Mucosa of stomach (tissue), 1 donor: ENCODE measurements at regions not wholly inside any gene's neighbourhood (a gene's known extent, or its start where the extent isn't known, plus 50 kb on each side); places are given as distances from the start of the nearest gene placed in this dataset.
A peak's percentile ranks its signal among the peaks of the same experiment; 100 is the strongest.

ENCODE experiments used
- H3K27me3 ChIP-seq: one replicate; pipeline ENCODE4 v1.7.0; 2013; ENCODE audit warnings: mild to moderate bottlenecking, low read length; ENCODE audit not compliant: control insufficient read depth, insufficient read depth
- H3K36me3 ChIP-seq: one replicate; pipeline ENCODE4 v1.7.0; 2013; ENCODE audit warnings: low read length; ENCODE audit not compliant: control insufficient read depth, insufficient read depth
- H3K4me1 ChIP-seq: one replicate; pipeline ENCODE4 v1.7.0; 2013; ENCODE audit warnings: mild to moderate bottlenecking, low read length; ENCODE audit not compliant: control insufficient read depth, insufficient read depth
- H3K4me3 ChIP-seq: one replicate; pipeline ENCODE4 v1.7.0; 2013; ENCODE audit warnings: low read length
- H3K9ac ChIP-seq: one replicate; pipeline ENCODE4 v1.7.0; 2013; ENCODE audit warnings: mild to moderate bottlenecking, low read length, moderate library complexity
- H3K9me3 ChIP-seq: one replicate; pipeline ENCODE4 v1.7.0; 2013; ENCODE audit warnings: mild to moderate bottlenecking, low read length, moderate library complexity; ENCODE audit not compliant: control insufficient read depth
- donor health status: Pancreatic carcinoma.

GRCh38 chr6:41470029-41470330 is 76.2 kb upstream of the FOXP4 start:
- Histone ChIP-seq H3K9ac (peak overlapping the region; percentile 52), H3K36me3 (no peaks in the 10 kb centered on the region), H3K4me3 (no peak overlapping the region), H3K9me3 (no peaks in the 10 kb centered on the region), H3K27me3 (peaks cover 12% of the 10 kb centered on the region), H3K4me1 (peaks cover 18% of the 10 kb centered on the region)

GRCh38 chr6:41470331-41471063 is 75.7 kb upstream of the FOXP4 start:
- Histone ChIP-seq H3K4me3 (no peak overlapping the region), H3K9ac (peak overlapping the region; percentile 52), H3K36me3 (no peaks in the 10 kb centered on the region), H3K4me1 (peaks cover 18% of the 10 kb centered on the region), H3K9me3 (no peaks in the 10 kb centered on the region), H3K27me3 (peaks cover 12% of the 10 kb centered on the region)

DNA sequence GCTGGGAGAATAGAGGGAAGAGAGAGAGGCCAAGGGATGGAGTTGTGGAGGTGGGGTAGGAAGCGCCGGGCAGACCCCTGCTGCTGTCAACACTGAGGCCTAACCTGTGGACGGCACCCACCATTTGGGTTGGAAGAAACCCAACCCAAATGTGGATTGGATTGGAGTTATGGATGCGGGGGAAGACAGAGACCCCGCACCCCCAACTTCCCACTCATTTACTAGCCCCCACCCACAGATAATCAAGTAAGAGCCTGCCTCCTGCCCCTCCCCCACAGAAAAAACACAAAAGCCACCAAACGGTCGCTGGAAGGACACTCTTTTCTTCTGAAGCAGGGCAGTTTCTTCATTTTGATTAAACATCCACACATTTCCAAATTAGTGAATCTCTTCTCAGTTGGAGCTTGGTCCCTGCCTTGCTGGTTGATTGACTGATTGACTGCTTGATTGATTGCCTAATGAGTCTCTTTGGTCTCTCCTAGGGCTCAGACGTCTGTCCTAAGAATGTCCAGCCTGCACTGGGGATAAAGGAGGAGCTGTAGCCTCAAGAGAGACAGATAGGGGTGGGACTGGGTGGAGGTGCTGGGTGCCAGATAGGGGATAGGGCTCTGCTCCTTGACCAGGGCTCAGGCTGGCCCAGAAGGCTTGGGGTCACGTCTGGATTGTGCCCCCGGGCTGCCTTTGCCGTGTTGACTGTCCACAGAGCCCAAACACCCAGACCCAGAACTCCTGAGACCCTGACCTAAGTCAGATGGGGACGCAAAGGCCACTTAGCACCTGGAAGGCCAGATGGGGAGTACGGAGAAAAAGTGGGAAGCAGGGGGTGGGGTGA is 74.9 kb upstream of the FOXP4 start:
- Histone ChIP-seq H3K4me3 (no peak overlapping the region), H3K27me3 (peaks cover 12% of the 10 kb centered on the region), H3K9me3 (no peaks in the 10 kb centered on the region), H3K9ac (peak overlapping the region; percentile 40), H3K36me3 (no peaks in the 10 kb centered on the region), H3K4me1 (peaks cover 18% of the 10 kb centered on the region)

- Histone ChIP-seq H3K9ac (no peak overlapping the region), H3K36me3 (no peaks in the 10 kb centered on the region), H3K27me3 (peaks cover 12% of the 10 kb centered on the region), H3K9me3 (no peaks in the 10 kb centered on the region), H3K4me1 (peaks cover 18% of the 10 kb centered on the region), H3K4me3 (no peak overlapping the region)
These were observed 71.8 kb upstream of the FOXP4 start for GRCh38 chr6:41474213-41474933.

DNA sequence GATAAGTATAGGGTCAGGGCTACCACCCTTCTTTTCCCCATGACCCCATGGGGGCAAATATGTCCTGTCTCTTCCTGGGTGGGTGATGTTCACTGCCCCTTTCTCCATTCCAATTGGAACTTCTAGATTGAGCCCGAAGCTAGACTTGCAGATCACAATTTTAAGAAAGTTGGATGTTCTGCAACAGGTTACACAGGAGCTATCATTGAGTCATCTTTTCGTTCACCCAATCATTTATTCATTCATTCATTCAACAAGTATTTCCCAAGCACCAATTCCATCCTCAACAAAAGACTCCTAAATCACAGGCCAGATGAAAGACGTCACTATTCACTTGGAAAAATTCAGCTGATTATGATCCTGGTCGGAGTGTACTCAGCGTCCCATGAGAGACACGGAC is 71.0 kb upstream of the FOXP4 start:
- Histone ChIP-seq H3K9ac (no peak overlapping the region), H3K36me3 (no peaks in the 10 kb centered on the region), H3K9me3 (no peaks in the 10 kb centered on the region), H3K4me1 (peaks cover 11% of the 10 kb centered on the region), H3K27me3 (peaks cover 8% of the 10 kb centered on the region), H3K4me3 (no peak overlapping the region)

GRCh38 chr6:41475737-41476357 is 70.3 kb upstream of the FOXP4 start:
- no peaks in the 10 kb centered on the region for H3K9me3 ChIP-seq
- H3K36me3 ChIP-seq, result no peaks in the 10 kb centered on the region
- peaks cover 3% of the 10 kb centered on the region for H3K27me3 ChIP-seq
- H3K9ac ChIP-seq, result no peak overlapping the region
- H3K4me1 ChIP-seq, result peaks cover 4% of the 10 kb centered on the region
- H3K4me3 ChIP-seq, result no peak overlapping the region

- Histone ChIP-seq H3K4me3 (no peak overlapping the region), H3K36me3 (no peaks in the 10 kb centered on the region), H3K9ac (no peak overlapping the region), H3K9me3 (no peaks in the 10 kb centered on the region), H3K4me1 (no peaks in the 10 kb centered on the region), H3K27me3 (no peaks in the 10 kb centered on the region)
These were observed 69.8 kb upstream of the FOXP4 start for GRCh38 chr6:41476401-41476800.

- Histone ChIP-seq H3K4me3 (no peak overlapping the region), H3K9me3 (no peaks in the 10 kb centered on the region), H3K4me1 (no peaks in the 10 kb centered on the region), H3K27me3 (no peaks in the 10 kb centered on the region), H3K36me3 (no peaks in the 10 kb centered on the region), H3K9ac (no peak overlapping the region)
These were observed 68.6 kb upstream of the FOXP4 start for GRCh38 chr6:41477572-41477971.

- no peaks in the 10 kb centered on the region for H3K9me3 ChIP-seq
- no peaks in the 10 kb centered on the region for H3K36me3 ChIP-seq
- H3K4me3 ChIP-seq, result no peak overlapping the region
- no peak overlapping the region for H3K9ac ChIP-seq
- no peaks in the 10 kb centered on the region for H3K27me3 ChIP-seq
- peaks cover 8% of the 10 kb centered on the region for H3K4me1 ChIP-seq
These were observed 62.2 kb upstream of the FOXP4 start for GRCh38 chr6:41483943-41484342.

- H3K36me3 ChIP-seq, result no peaks in the 10 kb centered on the region
- no peak overlapping the region for H3K4me3 ChIP-seq
- peaks cover 8% of the 10 kb centered on the region for H3K4me1 ChIP-seq
- H3K9ac ChIP-seq, result no peak overlapping the region
- H3K27me3 ChIP-seq, result no peaks in the 10 kb centered on the region
- no peaks in the 10 kb centered on the region for H3K9me3 ChIP-seq
These were observed 58.2 kb upstream of the FOXP4 start for GRCh38 chr6:41487860-41488432.

GRCh38 chr6:41488433-41489119 is 57.6 kb upstream of the FOXP4 start:
- Histone ChIP-seq H3K36me3 (no peaks in the 10 kb centered on the region), H3K4me1 (peaks cover 8% of the 10 kb centered on the region), H3K9me3 (no peaks in the 10 kb centered on the region), H3K4me3 (no peak overlapping the region), H3K9ac (no peak overlapping the region), H3K27me3 (no peaks in the 10 kb centered on the region)
